ENCODE measurements at regions not wholly inside any gene's neighbourhood (a gene's known extent, or its start where the extent isn't known, plus 50 kb on each side); places are given as distances from the start of the nearest gene placed in this dataset.
"Not testable (repeated sequence)": the region's sequence is repeated elsewhere in the genome, so short reads cannot be mapped to it uniquely, and the experiment has no call there.

DNA sequence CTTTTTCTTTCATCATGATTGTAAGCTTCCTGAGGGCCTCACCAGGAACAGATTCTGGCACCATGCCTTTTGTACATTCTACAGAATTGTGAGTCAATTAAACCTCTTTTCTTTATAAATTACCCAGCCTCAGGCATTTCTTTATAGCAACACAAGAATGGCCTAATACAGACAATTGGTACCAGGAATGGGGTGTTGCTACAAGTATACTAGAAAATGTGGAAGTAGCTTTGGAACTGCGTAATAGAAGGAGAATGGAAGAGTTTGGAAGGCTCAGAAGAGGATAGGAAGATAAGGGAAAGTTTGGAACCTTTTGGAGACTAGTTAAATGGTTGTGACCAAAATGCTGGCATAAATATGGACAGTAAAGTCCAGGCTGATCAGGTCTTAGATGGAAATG lies 108.9 kb upstream of the PLSCR4 start:
- Histone ChIP-seq H3K36me3 (replicated peaks) (no peaks in the 10 kb centered on the region), H3K27ac (no peak overlapping the region), H3K27me3 (replicated peaks) (no peaks in the 10 kb centered on the region), H3K4me3 (ENCODE audit: low read depth, low read length) (no peak overlapping the region)
- in situ Hi-C loops (cut with HindIII; ENCODE audit: low pct_ligation_motif_present, low sequenced_read_pairs) = no loop called here
- no peak for DNase-seq
- no peak for TF ChIP-seq CTCF (IDR thresholded peaks at IDR 0.05; ENCODE audit: low read depth, low read length, missing control alignments)

GRCh38 chr3:146354421-146354820 lies 103.5 kb upstream of the PLSCR4 start:
- in situ Hi-C loops (cut with HindIII; ENCODE audit: low pct_ligation_motif_present, low sequenced_read_pairs); H3K27me3 ChIP-seq (replicated peaks); H3K27ac ChIP-seq; H3K4me3 ChIP-seq (ENCODE audit: low read depth, low read length); H3K36me3 ChIP-seq (replicated peaks): not testable (repeated sequence)
- peak; percentile 35 for DNase-seq

- Histone ChIP-seq H3K27ac (no peak overlapping the region), H3K36me3 (replicated peaks) (no peaks in the 10 kb centered on the region), H3K4me3 (ENCODE audit: low read depth, low read length) (no peak overlapping the region), H3K27me3 (replicated peaks) (no peaks in the 10 kb centered on the region)
- no peak for TF ChIP-seq CTCF (IDR thresholded peaks at IDR 0.05; ENCODE audit: low read depth, low read length, missing control alignments)
- no peak for DNase-seq
- in situ Hi-C loops (cut with HindIII; ENCODE audit: low pct_ligation_motif_present, low sequenced_read_pairs) = no loop called here
Observed at GRCh38 chr3:146350852-146351251, 99.9 kb upstream of the PLSCR4 start.

GRCh38 chr3:146345900-146346299 lies 95.0 kb upstream of the PLSCR4 start:
- Histone ChIP-seq H3K27ac (no peak overlapping the region), H3K36me3 (replicated peaks) (no peaks in the 10 kb centered on the region), H3K27me3 (replicated peaks) (no peaks in the 10 kb centered on the region), H3K4me3 (ENCODE audit: low read depth, low read length) (no peak overlapping the region)
- DNase-seq = no peak
- in situ Hi-C loops (cut with HindIII; ENCODE audit: low pct_ligation_motif_present, low sequenced_read_pairs) = no loop called here
- TF ChIP-seq CTCF (IDR thresholded peaks at IDR 0.05; ENCODE audit: low read depth, low read length, missing control alignments) = no peak

- no peak for DNase-seq
- H3K4me3 ChIP-seq (ENCODE audit: low read depth, low read length) = no peak overlapping the region
- no peak overlapping the region for H3K27ac ChIP-seq
- no peak for TF ChIP-seq CTCF (IDR thresholded peaks at IDR 0.05; ENCODE audit: low read depth, low read length, missing control alignments)
- no peaks in the 10 kb centered on the region for H3K36me3 ChIP-seq (replicated peaks)
- no peaks in the 10 kb centered on the region for H3K27me3 ChIP-seq (replicated peaks)
- in situ Hi-C loops (cut with HindIII; ENCODE audit: low pct_ligation_motif_present, low sequenced_read_pairs) = no loop called here
Observed at GRCh38 chr3:146343551-146343950, 92.6 kb upstream of the PLSCR4 start.

GRCh38 chr3:146342989-146343388 lies 92.1 kb upstream of the PLSCR4 start:
- Histone ChIP-seq H3K27ac (no peak overlapping the region), H3K36me3 (replicated peaks) (no peaks in the 10 kb centered on the region), H3K27me3 (replicated peaks) (no peaks in the 10 kb centered on the region), H3K4me3 (ENCODE audit: low read depth, low read length) (no peak overlapping the region)
- in situ Hi-C loops (cut with HindIII; ENCODE audit: low pct_ligation_motif_present, low sequenced_read_pairs) = no loop called here
- no peak for TF ChIP-seq CTCF (IDR thresholded peaks at IDR 0.05; ENCODE audit: low read depth, low read length, missing control alignments)
- no peak for DNase-seq

Measured in brain microvascular endothelial cell (primary cell).